Stimulated activated CD8-positive, alpha-beta memory T cell treated with anti-CD3 and anti-CD28 coated beads, Interleukin-7, amount 100 ng/mL, for 24 hours (primary cell): ENCODE measurements at regions not wholly inside any gene's neighbourhood (a gene's known extent, or its start where the extent isn't known, plus 50 kb on each side); places are given as distances from the start of the nearest gene placed in this dataset.
"Not testable (repeated sequence)": the region's sequence is repeated elsewhere in the genome, so short reads cannot be mapped to it uniquely, and the experiment has no call there.

Source experiments
- DNase-seq: peaks from one replicate; pipeline ENCODE4 v3.0.0-alpha.2; 2020; ENCODE audit warnings: low read depth

- DNase-seq: not testable (repeated sequence)
These were observed 340.9 kb upstream of the PRKCQ start for GRCh38 chr10:6921026-6921425.

DNA sequence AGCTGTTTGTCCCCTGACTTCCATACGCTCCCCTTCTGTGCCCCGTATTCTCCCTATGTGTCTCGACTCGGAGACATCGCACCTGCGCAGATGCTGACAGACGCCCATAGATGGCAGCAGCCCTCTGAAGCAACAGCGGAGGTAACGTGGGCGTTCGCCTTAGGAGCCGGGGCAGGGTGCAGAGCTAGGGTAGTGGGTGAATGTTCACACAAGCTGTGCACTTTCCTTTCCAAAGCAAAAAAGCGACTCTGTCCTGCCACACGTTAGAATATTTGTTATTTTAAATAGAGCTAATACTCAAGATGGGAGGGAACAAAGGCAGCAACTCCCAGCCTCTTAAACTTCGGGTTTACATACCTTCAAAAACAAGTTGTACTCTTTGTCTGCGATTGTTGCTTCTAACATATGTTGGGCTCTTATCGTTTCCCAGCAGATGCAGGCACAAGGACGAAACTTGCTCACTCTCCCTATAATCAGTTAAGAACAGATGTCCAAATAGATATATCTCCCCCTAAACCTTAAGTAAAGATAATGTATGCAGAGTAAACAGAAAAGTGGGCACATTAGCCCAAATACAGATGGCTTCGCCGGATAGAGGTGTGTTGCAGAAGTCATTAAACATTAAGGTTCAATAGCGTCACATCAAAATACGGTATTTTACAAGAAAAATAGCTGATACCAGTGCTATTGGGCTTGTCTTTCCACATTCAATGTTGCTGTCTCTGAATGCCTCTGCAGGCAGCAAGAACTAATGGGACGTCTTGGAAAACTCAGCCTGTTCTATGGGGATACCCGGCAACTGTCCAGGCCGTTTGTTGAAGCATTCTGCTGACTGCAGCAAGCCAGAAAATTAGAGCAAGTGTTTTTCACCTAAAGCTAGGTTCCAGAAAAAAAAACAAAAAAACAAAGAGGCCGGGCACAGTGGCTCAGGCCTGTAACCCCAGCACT is 340.3 kb upstream of the PRKCQ start:
- peak; percentile 48 for DNase-seq

- no peak for DNase-seq
These were observed 339.0 kb upstream of the PRKCQ start for GRCh38 chr10:6919077-6919476.

GRCh38 chr10:6918305-6918704 is 338.2 kb upstream of the PRKCQ start:
- DNase-seq: peak; percentile 69

DNA sequence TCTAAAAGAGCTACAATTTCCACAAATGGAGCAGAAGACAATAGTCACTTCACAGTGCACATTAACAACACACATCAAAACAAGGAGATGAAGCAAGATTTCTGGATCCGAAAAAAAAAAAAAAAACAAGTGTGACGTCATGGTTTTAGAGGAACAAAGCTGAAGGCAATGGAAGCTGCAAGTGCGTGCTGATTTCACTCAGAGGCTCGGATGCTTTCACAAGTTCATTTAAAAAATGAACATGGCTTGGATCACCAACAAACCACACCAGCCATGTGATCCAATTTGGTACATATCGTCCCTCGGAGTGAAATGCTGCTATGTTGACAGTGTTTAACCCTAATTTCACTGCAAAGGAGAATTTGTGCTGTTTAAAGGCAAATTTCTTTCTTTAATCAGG is 337.0 kb upstream of the PRKCQ start:
- no peak for DNase-seq

DNA sequence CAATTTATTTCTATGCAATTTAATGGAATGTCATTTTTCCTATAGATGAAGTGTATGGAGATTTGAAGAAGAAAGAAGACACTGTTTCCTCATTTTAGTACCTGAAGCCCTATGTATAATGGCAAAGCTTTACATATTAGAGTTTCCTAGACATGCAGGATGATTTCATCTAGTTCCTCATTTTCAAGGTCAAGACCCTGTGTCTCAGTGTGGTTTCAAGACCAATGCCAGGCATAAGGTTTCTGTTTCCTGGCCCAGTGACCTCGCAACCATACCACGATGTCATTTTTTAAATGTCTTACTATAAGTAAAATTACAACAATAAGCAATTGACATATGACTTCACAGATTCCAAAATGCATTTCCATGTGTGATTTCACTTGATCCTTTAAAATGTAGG is 336.5 kb upstream of the PRKCQ start:
- DNase-seq: no peak

- DNase-seq: no peak
These were observed 335.2 kb upstream of the PRKCQ start for GRCh38 chr10:6915307-6915706.

- DNase-seq: no peak
These were observed 332.9 kb upstream of the PRKCQ start for GRCh38 chr10:6912929-6913328.

- DNase-seq: no peak
These were observed 332.3 kb upstream of the PRKCQ start for GRCh38 chr10:6912424-6912823.

GRCh38 chr10:6912021-6912420 is 331.9 kb upstream of the PRKCQ start:
- no peak for DNase-seq

DNA sequence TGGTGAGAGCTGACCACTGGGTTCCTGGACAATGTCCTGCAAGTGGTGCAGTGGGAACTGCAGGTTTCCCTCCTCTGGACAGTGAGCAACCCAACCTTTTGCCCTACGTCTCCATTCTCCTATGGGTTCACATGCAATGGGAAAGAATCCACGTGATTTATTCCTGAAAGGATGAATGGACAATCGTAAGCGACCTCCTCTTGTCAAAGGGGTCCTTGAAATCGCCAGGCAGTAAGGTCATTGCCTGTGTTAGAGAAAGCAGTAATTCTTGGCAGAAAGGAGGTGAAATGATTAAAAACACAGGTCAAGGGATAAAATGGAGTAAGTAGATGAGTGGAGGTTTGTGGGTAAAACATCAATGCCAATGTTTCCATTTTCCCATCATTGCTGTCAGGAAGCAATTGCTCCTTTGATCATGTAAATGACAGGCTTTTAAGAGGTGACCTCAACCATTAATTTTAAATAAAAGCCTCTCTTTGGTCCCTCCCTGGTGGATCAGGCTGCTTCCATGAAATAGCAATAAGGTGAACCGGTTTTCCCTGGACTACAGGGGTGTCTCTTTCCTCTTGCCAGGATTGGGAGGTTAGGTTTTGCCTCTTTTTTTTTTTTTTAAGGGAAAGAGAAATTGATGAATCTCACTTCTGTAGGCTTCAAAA is 330.0 kb upstream of the PRKCQ start:
- no peak for DNase-seq

GRCh38 chr10:6907877-6908530 is 327.9 kb upstream of the PRKCQ start:
- DNase-seq: no peak

- DNase-seq: no peak
These were observed 314.3 kb upstream of the PRKCQ start for GRCh38 chr10:6894405-6894804.

DNA sequence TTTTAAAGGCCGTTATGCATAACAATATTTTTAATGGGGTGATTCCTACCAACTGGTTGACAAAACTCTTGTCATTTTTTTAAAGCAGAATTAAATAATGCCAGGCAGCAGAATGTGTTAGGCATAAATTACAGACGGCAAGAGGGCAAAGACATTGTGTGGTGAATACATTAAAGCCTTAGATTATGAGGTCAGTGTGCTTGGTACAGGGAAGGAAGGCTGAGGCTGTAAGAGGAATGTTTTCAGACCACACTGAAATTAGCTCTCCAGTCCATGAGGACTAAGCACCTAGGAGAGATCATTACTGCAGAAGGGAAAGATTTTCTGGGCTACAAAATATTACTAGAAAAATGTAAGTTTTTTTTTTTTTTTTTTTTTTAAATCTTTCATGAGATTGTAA is 312.8 kb upstream of the PRKCQ start:
- DNase-seq: no peak

DNA sequence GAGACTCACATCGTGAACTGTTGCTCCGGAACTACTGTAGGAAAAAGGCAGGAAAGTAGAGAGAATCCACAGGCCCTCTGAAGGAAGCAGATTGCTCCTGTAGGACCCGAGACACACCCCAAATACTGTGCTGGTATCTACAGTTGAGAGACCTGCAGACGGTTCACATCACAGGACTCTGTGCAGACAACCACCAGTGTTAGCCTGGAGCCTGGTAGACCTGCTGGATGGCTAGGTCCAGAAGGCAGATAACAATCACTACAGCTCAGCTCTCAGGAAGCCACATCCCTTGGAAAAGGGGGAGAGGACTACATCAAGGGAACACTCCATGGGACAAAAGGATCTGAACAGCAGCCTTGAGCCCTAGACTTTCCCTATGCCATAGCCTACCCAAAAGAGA is 311.8 kb upstream of the PRKCQ start:
- no peak for DNase-seq

GRCh38 chr10:6889718-6890117 is 309.6 kb upstream of the PRKCQ start:
- DNase-seq: no peak

DNA sequence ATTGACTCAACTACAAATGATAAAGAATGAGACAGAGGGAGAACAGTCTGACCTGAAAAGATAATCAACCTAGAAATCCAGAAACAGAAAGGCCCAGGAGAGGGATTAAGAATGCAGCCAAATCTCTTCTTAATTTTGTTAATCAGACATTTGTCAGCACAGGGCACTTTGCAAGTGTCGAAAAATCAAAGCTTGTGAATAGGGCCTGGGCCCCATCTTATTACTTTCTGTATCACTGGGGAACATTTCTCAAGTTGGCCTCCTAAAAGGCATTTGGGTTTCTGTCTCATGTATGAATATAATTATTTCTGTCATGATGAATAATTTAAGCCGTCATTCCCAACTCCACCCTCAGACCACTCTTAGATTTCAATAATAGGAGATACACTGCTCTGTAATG is 308.4 kb upstream of the PRKCQ start:
- no peak for DNase-seq

DNA sequence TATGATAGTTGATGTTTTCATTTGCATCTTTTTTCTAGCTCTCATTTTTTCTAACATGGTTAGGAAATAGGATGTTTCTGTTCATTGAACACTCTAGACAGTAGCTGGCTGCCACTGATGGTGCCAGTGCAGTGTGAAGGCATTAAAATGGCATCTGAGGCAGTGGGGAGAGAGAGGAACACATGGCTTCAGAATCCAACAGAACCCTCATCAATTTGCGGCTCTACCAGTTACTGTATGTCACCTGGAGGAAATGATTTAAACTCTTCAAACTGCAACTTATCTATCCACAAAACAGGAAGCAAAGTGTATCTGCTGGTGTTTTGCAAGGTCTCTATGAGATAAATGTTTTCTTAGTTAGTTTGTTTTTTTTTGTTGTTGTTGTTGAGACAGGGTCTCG is 305.2 kb upstream of the PRKCQ start:
- no peak for DNase-seq

DNA sequence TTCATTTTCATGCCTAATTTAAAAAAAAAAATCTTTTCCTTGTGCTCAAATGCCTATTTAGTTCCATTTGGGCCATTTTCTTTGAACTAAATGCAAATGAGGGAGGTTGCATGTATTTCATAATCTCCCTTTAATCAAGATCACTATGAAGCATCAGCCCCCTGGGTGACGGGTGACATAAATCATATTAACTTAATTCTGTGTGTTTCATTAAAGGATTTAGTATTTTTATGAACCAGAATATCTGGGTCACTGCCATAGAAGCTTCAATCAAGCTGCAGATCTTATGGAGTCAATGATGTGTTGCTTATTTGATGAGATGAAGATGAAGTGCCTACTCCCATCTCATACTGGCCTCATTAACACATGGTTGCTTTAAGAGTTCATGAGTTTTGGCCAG is 301.9 kb upstream of the PRKCQ start:
- DNase-seq: no peak

DNA sequence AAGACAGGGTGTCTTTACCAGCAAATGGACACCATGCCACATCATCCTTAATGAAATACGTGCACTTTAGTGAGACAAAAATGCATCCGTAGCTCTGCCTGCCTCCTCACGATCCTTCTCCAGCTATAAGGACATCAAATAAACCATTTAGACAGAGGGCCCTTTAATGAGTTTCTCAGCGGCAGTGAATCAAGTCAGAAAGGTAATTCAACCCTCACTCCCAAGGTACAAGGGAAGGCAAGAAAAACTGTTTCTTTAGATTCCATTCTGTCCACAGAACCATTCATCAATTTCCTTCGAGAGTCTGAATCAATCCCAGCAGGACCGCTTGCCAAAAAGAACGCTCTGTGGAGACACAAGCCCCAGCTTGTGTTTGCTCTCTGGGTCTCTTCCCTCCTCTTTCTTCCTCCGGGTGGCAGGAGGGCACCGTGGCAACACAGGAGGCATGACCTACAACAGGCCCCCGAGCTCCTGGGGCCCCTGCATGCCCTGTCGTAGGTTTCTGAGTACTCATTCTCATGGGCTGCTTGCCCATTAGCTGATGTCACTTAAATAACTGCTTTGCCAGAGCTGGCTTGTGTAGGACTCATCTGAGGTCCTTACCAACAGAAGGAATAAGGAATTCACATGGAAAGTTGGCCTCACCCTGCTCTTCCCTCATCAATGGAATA is 297.8 kb upstream of the PRKCQ start:
- no peak for DNase-seq

DNA sequence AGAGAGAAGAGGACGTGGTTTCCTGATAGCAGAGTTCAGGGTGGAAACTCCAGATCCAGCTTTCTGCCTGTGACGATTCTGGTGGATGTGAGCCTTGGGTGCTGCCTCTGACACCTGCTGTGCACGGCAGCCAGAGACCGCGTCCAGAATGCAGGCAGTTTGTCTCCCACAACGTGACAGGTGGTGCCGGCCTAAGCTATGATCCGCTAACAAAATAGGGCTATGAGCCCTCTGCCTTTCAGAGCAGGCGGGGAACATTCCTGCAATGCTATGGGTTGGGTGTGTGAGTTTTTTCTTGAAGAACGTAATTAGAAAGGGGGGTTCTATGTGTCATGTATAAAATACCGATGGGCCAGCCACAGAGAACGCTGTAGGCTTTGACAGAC is 297.3 kb upstream of the PRKCQ start:
- DNase-seq: no peak

- DNase-seq: no peak
These were observed 295.3 kb upstream of the PRKCQ start for GRCh38 chr10:6875269-6875865.
